ENCODE measurements at regions not wholly inside any gene's neighbourhood (a gene's known extent, or its start where the extent isn't known, plus 50 kb on each side); places are given as distances from the start of the nearest gene placed in this dataset.

- TF ChIP-seq CTCF (IDR thresholded peaks at IDR 0.05) = no peak
- no peak for TF ChIP-seq EP300 (IDR thresholded peaks at IDR 0.05)
- TF ChIP-seq POLR2A (IDR thresholded peaks at IDR 0.05) = no peak
Measured at GRCh38 chr10:123367195-123367594, 213.0 kb downstream of the BUB3 start.

Measured in stomach (tissue), 4 donors.